WI38 (cell line): ENCODE measurements at regions not wholly inside any gene's neighbourhood (a gene's known extent, or its start where the extent isn't known, plus 50 kb on each side); places are given as distances from the start of the nearest gene placed in this dataset.

Source experiments
- H3K4me3 ChIP-seq: 2 replicates; pipeline ENCODE4 v1.5.1; 2011; ENCODE audit warnings: low read depth, mild to moderate bottlenecking, control low read depth, low read length
- CTCF ChIP-seq: IDR thresholded peaks from 2 replicates; pipeline ENCODE4 v1.5.1; 2012; ENCODE audit warnings: low read depth, mild to moderate bottlenecking, control low read depth, low read length

- H3K4me3 ChIP-seq, result no peak overlapping the region
- no peak for TF ChIP-seq CTCF
These were observed 125.8 kb upstream of the KCNH8 start for GRCh38 chr3:19022546-19022945.

GRCh38 chr3:19016851-19017250, 131.5 kb upstream of the KCNH8 start:
- TF ChIP-seq CTCF, result no peak
- H3K4me3 ChIP-seq, result no peak overlapping the region

GRCh38 chr3:19013879-19014278, 134.4 kb upstream of the KCNH8 start:
- no peak for TF ChIP-seq CTCF
- H3K4me3 ChIP-seq, result no peak overlapping the region

GRCh38 chr3:19012846-19013245, 135.5 kb upstream of the KCNH8 start:
- no peak overlapping the region for H3K4me3 ChIP-seq
- no peak for TF ChIP-seq CTCF

- no peak overlapping the region for H3K4me3 ChIP-seq
- no peak for TF ChIP-seq CTCF
These were observed 145.7 kb upstream of the KCNH8 start for GRCh38 chr3:19002606-19003005.

GRCh38 chr3:18998069-18998468, 150.2 kb upstream of the KCNH8 start:
- no peak overlapping the region for H3K4me3 ChIP-seq
- no peak for TF ChIP-seq CTCF

- TF ChIP-seq CTCF, result no peak
- no peak overlapping the region for H3K4me3 ChIP-seq
These were observed 155.6 kb upstream of the KCNH8 start for GRCh38 chr3:18992709-18993108.
